Activated CD8-positive, alpha-beta T cell treated with anti-CD3 and anti-CD28 coated beads, Interleukin-2, amount 10 ng/mL, durations not matched to agents 7 days and 5 days (primary cell): ENCODE measurements at regions not wholly inside any gene's neighbourhood (a gene's known extent, or its start where the extent isn't known, plus 50 kb on each side); places are given as distances from the start of the nearest gene placed in this dataset.
"Not testable (repeated sequence)": the region's sequence is repeated elsewhere in the genome, so short reads cannot be mapped to it uniquely, and the experiment has no call there.

Experiments used
- ATAC-seq: fragments of 150-1000 bp; cut with Tn5 transposase; one replicate; pipeline ENCODE4 v1.10.0; 2021; ENCODE audit warnings: moderate library complexity
- CTCF ChIA-PET: fragments of 350-600 bp; sonication (Branson Sonifier 250); formaldehyde crosslinking; loops from one replicate; lab custom pipeline; 2021; ENCODE audit warnings: antibody characterized with exemption; lab: Charles Lee
- POLR2A ChIA-PET: fragments of 350-600 bp; sonication (Branson Sonifier 250); formaldehyde crosslinking; loops from one replicate; lab custom pipeline; 2021; ENCODE audit warnings: antibody characterized with exemption; lab: Charles Lee
- DNase-seq: peaks from one replicate; pipeline ENCODE4 v3.0.0-alpha.2; 2020
- H3K27ac Mint-ChIP-seq: one replicate; pipeline ENCODE4 v1.8.0; 2021; ENCODE audit warnings: mild to moderate bottlenecking, mixed read lengths
- H3K27me3 Mint-ChIP-seq: one replicate; pipeline ENCODE4 v1.8.0; 2021; ENCODE audit warnings: low read depth, mixed read lengths
- H3K36me3 Mint-ChIP-seq: one replicate; pipeline ENCODE4 v1.8.0; 2021; ENCODE audit warnings: low read depth, mixed read lengths
- H3K4me1 Mint-ChIP-seq: one replicate; pipeline ENCODE4 v1.8.0; 2021; ENCODE audit warnings: low read depth, mixed read lengths
- H3K4me3 Mint-ChIP-seq: one replicate; pipeline ENCODE4 v1.8.0; 2021; ENCODE audit warnings: mild to moderate bottlenecking, mixed read lengths
- H3K9me3 Mint-ChIP-seq: one replicate; pipeline ENCODE4 v1.8.0; 2022; ENCODE audit warnings: mixed read lengths; ENCODE audit not compliant: insufficient read depth

DNA sequence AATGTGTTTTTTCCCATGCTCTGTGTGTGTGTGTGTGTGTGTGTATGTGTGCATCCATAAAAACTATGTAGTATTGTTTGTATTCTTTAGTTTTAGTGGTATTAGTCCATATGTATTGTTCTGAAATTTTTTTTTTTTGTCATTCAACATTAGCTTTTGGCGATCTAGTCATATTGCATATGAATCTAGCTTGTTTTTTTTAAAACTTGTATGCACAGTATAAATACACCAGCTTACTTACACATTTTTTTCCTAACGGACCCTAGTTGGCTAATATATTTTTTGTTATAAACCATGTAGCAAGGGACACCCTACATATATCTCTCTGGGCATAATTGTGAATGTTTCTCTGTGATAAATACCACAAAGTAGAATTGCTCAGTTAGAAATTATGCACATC lies 359.7 kb downstream of the SRGAP2C start:
- H3K4me3 Mint-ChIP-seq: no peak overlapping the region
- H3K4me1 Mint-ChIP-seq: no peaks in the 10 kb centered on the region
- ATAC-seq (no peak), DNase-seq (no peak)
- ChIA-PET POLR2A (no interaction called here), CTCF (no interaction called here)
- no peaks in the 10 kb centered on the region for H3K27me3 Mint-ChIP-seq
- no peaks in the 10 kb centered on the region for H3K9me3 Mint-ChIP-seq
- no peak overlapping the region for H3K27ac Mint-ChIP-seq
- peaks cover 3% of the 10 kb centered on the region for H3K36me3 Mint-ChIP-seq

DNA sequence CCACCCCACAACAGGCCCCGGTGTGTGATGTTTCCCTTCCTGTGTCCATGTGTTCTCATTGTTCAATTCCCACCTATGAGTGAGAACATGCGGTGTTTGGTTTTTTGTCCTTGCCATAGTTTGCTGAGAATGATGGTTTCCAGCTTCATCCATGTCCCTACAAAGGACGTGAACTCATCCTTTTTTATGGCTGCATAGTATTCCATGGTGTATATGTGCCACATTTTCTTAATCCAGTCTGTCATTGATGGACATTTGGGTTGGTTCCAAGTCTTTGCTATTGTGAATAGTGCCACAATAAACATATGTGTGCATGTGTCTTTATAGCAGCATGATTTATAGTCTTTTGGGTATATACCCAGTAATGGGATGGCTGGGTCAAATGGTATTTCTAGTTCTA lies 361.1 kb downstream of the SRGAP2C start:
- H3K36me3 Mint-ChIP-seq, H3K27ac Mint-ChIP-seq, H3K4me3 Mint-ChIP-seq, H3K27me3 Mint-ChIP-seq, POLR2A ChIA-PET, H3K9me3 Mint-ChIP-seq, ATAC-seq, H3K4me1 Mint-ChIP-seq, CTCF ChIA-PET, DNase-seq: not testable (repeated sequence)

DNA sequence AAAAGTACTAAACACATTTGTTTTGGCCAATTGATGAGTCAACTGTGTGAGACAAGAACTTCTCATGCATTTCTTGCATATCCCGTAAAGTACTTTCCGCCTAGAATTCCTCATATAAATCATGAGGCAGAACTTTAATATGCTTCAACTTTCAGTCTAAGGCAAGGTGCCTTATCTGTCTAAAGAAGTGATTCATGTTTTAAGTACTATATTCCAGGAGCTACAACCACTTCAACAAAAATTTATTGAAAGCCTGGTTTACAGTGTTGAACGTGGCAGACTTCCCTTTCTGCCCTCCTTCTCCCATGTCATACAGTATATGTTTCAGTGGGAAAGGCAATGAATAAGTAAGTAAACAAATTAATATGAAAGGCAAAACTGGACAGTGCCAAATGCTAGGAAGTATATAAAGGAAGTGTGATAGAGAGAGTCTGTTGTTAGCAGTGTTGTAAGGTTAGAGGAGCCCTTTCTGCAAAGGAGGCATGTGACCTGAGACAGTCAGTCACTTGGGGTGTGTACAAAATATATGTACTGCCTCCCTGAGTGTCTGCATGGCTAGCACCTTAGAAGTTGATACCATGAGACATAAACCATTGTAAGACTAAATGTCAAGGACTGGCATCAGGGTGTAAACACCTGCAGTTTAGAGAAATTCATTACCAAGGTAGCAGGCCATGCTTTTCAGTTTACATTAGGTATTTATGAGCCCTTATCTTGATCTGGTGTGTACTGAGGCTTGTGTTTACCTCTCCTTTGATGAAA lies 362.2 kb downstream of the SRGAP2C start:
- Mint-ChIP-seq H3K36me3 (peaks cover 4% of the 10 kb centered on the region), H3K27me3 (no peaks in the 10 kb centered on the region)
- ATAC-seq: no peak

DNA sequence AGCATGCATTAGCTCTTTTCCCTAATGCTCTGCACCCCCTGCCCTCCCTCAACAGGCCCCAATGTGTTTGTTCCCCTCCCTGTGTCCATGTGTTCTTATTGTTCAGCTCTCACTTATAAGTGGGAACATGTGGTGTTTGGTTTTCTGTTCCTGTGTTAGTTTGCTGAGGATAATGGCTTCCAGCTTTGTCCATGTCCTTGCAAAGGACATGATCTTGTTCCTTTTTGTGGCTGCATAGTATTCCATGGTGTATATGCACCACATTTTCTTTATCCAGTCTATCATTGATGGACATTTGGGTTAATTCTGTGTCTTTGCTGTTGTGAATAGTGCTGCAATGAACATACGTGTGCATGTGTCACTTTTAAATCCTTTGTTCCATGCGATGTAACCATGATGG lies 363.0 kb downstream of the SRGAP2C start:
- H3K36me3 Mint-ChIP-seq, H3K9me3 Mint-ChIP-seq, CTCF ChIA-PET, H3K4me3 Mint-ChIP-seq, ATAC-seq, H3K27ac Mint-ChIP-seq, H3K27me3 Mint-ChIP-seq, DNase-seq: not testable (repeated sequence)
- H3K4me1 Mint-ChIP-seq: peaks cover 22% of the 10 kb centered on the region
- POLR2A ChIA-PET: interaction anchor here (1.2 kb wide), 1 partner anchor 28 kb away, joined by 3 read pairs; no protein-coding TSS in a partner anchor

More for the DNA sequence above, 362.2 kb downstream of the SRGAP2C start:
- ChIA-PET CTCF (no interaction called here), POLR2A (interaction anchor here (1.2 kb wide), 1 partner anchor 27 kb away, joined by 3 read pairs; no protein-coding TSS in a partner anchor)
- no peaks in the 10 kb centered on the region for H3K9me3 Mint-ChIP-seq
- DNase-seq: no peak
- H3K27ac Mint-ChIP-seq: no peak overlapping the region
- no peak overlapping the region for H3K4me3 Mint-ChIP-seq
- H3K4me1 Mint-ChIP-seq: peaks cover 15% of the 10 kb centered on the region

DNA sequence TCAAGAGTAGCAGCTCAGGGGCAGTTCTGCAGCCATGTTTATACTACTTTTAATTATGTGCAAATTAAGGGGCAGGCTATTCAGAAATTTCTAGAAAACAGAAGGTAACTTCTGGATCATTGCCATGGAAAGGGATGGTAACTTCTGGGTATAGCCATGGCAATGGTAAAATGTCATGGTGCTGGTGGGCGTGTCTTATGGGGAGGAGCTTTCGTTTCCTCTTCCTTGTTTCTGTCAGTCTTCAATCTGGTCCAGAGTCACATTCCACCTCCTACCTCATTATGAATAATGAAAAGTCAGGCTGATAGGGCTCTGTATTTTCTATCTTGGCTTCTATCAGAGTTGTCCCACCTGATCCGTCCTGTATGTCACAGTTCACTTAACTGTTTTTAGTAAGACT lies 366.0 kb downstream of the SRGAP2C start:
- H3K4me3 Mint-ChIP-seq, H3K27me3 Mint-ChIP-seq, DNase-seq, H3K27ac Mint-ChIP-seq, POLR2A ChIA-PET, ATAC-seq, CTCF ChIA-PET, H3K9me3 Mint-ChIP-seq, H3K36me3 Mint-ChIP-seq: not testable (repeated sequence)
- peaks cover 24% of the 10 kb centered on the region for H3K4me1 Mint-ChIP-seq

DNA sequence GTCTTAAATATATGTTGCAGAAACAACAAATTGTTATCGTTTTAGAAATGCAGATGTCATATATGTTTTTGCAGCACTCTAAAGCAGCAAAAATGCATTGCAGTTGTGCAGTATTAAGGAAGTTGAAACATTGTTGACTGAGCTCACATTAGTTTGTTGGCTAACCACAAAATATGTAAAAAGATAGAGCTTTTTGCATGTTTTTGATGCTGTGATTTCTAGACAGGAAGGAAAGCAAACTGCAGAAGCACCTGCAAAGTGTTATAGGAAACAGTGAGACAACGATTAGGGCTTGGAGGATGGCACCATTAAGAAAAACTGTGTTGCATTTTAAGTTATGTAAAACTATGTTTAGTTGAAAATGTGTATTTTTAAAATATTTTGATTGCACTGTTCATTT lies 366.7 kb downstream of the SRGAP2C start:
- POLR2A ChIA-PET, H3K27me3 Mint-ChIP-seq, CTCF ChIA-PET, H3K36me3 Mint-ChIP-seq, H3K9me3 Mint-ChIP-seq, H3K4me3 Mint-ChIP-seq: not testable (repeated sequence)
- ATAC-seq (peak; percentile 69), DNase-seq (peak; percentile 35)
- peak overlapping the region; percentile 43 for H3K27ac Mint-ChIP-seq
- H3K4me1 Mint-ChIP-seq: peaks cover 24% of the 10 kb centered on the region

DNA sequence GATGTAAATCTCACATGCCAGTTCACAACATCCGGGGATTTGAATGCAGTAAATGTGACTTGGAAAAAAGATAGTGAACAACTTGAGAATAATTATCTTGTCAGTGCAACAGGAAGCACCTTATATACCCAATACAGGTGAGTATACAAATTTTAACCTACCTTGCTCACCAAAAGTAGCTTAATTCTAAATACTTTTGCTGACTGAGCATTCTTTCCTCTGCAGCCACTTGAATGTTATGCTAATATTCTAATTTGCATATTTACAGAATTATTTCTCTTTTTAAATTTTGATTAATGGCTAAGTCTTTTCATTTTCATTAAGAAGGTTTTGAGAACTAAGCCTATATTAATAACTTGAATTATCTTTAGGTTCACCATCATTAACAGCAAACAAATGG lies 371.8 kb downstream of the SRGAP2C start:
- H3K4me3 Mint-ChIP-seq, DNase-seq, CTCF ChIA-PET, ATAC-seq, POLR2A ChIA-PET, H3K27ac Mint-ChIP-seq, H3K27me3 Mint-ChIP-seq, H3K9me3 Mint-ChIP-seq: not testable (repeated sequence)
- Mint-ChIP-seq H3K36me3 (peaks cover 12% of the 10 kb centered on the region), H3K4me1 (peaks cover 25% of the 10 kb centered on the region)

DNA sequence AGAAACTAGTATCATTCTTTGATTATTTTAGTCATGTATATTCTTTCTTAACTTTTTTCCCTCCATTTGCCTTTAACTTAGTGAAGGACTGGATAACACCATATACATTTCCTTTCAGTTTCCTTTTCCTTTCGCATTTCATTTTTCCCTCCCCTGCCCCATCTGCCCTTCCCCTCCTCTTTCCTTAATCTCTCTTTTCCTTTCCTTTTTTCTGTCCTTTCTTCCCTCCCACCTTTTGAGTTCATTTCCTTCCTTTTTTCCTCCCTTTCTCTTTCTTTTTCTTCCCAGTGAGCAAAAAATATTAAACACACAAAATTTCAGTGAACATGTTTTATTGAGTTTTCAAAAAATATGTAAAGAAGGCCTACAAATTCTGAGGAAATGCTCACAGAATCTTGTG lies 373.3 kb downstream of the SRGAP2C start:
- ATAC-seq, H3K36me3 Mint-ChIP-seq, DNase-seq, H3K27me3 Mint-ChIP-seq, H3K9me3 Mint-ChIP-seq, POLR2A ChIA-PET, H3K27ac Mint-ChIP-seq, H3K4me3 Mint-ChIP-seq, CTCF ChIA-PET: not testable (repeated sequence)
- H3K4me1 Mint-ChIP-seq: peaks cover 13% of the 10 kb centered on the region

DNA sequence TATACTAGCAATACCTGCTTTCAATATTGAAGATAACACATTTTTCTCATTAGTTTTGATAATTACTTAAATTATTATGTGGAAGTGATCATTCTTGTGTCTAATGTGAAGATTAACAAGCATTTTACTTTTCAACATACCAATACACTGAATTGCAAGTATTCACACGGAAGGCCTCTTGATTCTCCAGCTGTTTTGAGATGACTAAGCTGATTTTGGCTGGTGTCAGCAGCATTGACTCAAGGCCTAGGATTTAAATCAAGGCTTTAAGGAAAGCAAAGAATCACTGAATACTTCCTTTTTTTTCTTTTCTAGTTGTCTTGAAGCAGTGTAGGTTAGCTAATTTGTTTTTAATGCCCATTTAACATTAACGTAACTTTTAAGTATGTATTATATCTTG lies 373.7 kb downstream of the SRGAP2C start:
- Mint-ChIP-seq H3K4me3 (no peak overlapping the region), H3K27ac (no peak overlapping the region)

DNA sequence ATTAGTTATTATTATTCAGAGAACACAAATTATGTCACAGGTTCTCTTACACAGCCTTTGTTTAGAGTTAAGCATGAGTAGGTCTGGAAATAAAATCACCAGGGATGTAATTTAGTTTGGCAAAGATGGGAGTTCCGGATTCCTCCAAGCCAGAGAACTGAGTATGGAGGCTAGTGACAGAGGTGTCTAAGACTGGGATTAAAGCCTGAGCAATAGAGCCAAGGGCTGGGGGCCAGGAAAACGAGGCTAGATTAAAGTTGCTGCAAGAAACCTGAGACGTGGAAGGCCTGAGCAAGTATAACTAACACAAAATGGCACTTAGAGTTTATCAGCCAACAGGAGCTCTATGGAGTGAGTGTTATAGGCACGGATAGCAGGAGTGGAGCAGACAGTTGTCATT lies 381.6 kb downstream of the SRGAP2C start:
- Mint-ChIP-seq H3K9me3 (no peaks in the 10 kb centered on the region), H3K27me3 (no peaks in the 10 kb centered on the region), H3K27ac (no peak overlapping the region), H3K36me3 (peaks cover 6% of the 10 kb centered on the region), H3K4me1 (peaks cover 5% of the 10 kb centered on the region), H3K4me3 (no peak overlapping the region)
- POLR2A ChIA-PET: no interaction called here
- no peak for DNase-seq
- CTCF ChIA-PET: no interaction called here
- no peak for ATAC-seq

More for the DNA sequence above, 373.7 kb downstream of the SRGAP2C start:
- Mint-ChIP-seq H3K4me1 (peaks cover 13% of the 10 kb centered on the region), H3K27me3 (no peaks in the 10 kb centered on the region), H3K9me3 (no peaks in the 10 kb centered on the region), H3K36me3 (peaks cover 8% of the 10 kb centered on the region)
- ATAC-seq: no peak
- DNase-seq: no peak
- POLR2A ChIA-PET: no interaction called here
- CTCF ChIA-PET: no interaction called here

DNA sequence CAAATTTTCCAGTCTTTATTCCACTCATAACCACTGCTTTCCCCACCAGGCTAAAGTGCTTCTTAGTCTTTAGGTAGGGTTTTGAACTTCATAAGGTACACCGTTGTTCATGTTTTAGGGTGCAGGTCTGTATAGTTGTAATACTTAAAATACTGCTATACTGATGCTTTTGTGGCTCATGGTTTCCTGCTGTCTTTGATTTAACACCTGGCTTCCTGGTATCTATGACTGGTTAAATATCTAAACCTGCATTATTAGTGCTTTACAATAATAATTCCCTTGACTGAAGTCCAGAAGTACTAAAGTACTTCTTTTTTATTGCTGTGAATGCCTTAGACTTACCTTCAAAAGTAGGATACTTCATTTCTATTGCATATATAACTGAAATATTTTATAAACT lies 384.7 kb downstream of the SRGAP2C start:
- DNase-seq (no peak), ATAC-seq (no peak)
- H3K36me3 Mint-ChIP-seq: peaks cover 12% of the 10 kb centered on the region
- H3K27ac Mint-ChIP-seq: no peak overlapping the region
- no peaks in the 10 kb centered on the region for H3K9me3 Mint-ChIP-seq
- H3K4me3 Mint-ChIP-seq: no peak overlapping the region
- H3K4me1 Mint-ChIP-seq: peaks cover 5% of the 10 kb centered on the region
- H3K27me3 Mint-ChIP-seq: no peaks in the 10 kb centered on the region
- ChIA-PET POLR2A (no interaction called here), CTCF (no interaction called here)

DNA sequence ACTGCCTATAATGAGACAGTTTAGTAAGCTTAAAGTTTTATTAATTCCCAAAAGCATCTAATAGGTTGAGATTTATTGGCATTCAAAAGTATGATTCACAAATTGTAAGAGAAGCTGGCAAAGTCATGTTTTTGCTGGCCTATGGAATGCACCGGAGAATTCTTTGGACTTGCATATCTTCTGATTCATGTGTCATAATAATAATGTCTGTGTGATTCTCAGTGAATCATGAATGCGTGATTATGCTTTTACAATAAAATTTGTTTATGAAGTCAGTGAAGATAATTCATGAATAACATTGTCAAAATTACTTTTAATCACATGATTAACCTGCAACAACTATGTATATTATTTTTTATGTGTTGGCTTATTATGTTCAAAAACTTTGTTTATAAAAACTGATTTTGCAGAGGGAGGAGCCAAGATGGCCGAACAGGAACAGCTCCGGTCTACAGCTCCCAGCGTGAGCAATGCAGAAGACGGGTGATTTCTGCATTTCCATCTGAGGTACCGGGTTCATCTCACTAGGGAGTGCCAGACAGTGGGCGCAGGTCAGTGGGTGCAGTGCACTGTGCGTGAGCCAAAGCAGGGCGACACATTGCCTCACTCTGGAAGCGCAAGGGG lies 389.2 kb downstream of the SRGAP2C start:
- CTCF ChIA-PET, POLR2A ChIA-PET, H3K27ac Mint-ChIP-seq, H3K9me3 Mint-ChIP-seq, H3K27me3 Mint-ChIP-seq, H3K4me3 Mint-ChIP-seq, DNase-seq, ATAC-seq, H3K4me1 Mint-ChIP-seq: not testable (repeated sequence)
- peaks cover 13% of the 10 kb centered on the region for H3K36me3 Mint-ChIP-seq
